H1 (cell line): ENCODE measurements at regions not wholly inside any gene's neighbourhood (a gene's known extent, or its start where the extent isn't known, plus 50 kb on each side); places are given as distances from the start of the nearest gene placed in this dataset.

Source experiments
- CHD1 ChIP-seq: IDR thresholded peaks from 2 replicates; pipeline ENCODE4 v1.6.1; 2012; ENCODE audit warnings: low read depth, low read length, improper control_type of control experiment
- CTCF ChIP-seq, 3 experiments: IDR thresholded peaks; 1 replicate in 2 of 3; 2 replicates in 1 of 3; pipeline versions ENCODE4 v1.5.1 to v1.6.1; 2011; ENCODE audit warnings: low read length in 3 of 3, mild to moderate bottlenecking in 3 of 3, inconsistent platforms in 2 of 3, low read depth in 1 of 3, moderate library complexity in 1 of 3; ENCODE audit not compliant: insufficient read depth in 1 of 3; ENCODE audit errors: control extremely low read depth in 1 of 3
- TCF12 ChIP-seq: IDR thresholded peaks from 2 replicates; pipeline ENCODE4 v1.6.1; 2011; ENCODE audit warnings: low read depth, mild to moderate bottlenecking, low read length

- TF ChIP-seq CTCF (IDR thresholded peaks at IDR 0.05; ENCODE audit: control extremely low read depth in 1 of 3, insufficient read depth in 1 of 3, low read depth in 1 of 3, low read length in 3 of 3) (no peak), TCF12 (no peak), CHD1 (no peak)
Measured at GRCh38 chr16:13631213-13631767, 288.7 kb upstream of the ERCC4 start.
